Thyroid gland (tissue), 4 donors: ENCODE measurements at regions not wholly inside any gene's neighbourhood (a gene's known extent, or its start where the extent isn't known, plus 50 kb on each side); places are given as distances from the start of the nearest gene placed in this dataset.

Source experiments
- DNase-seq, 2 donors: peaks; one replicate each; pipeline ENCODE4 v3.0.0-alpha.2; 2019
- H3K27ac ChIP-seq, 3 donors: fragments of 200-600 bp; sonication (generic); 1 replicate in 2 of 3; 2 replicates in 1 of 3; pipeline ENCODE4 v1.5.1; 2016 to 2019; ENCODE audit warnings: mild to moderate bottlenecking in 1 of 3, moderate library complexity in 1 of 3
- H3K27me3 ChIP-seq: fragments of 200-600 bp; sonication (generic); one replicate; pipeline ENCODE4 v1.5.1; 2019
- H3K36me3 ChIP-seq, 2 donors: fragments of 200-600 bp; sonication (generic); one replicate each; pipeline ENCODE4 v1.5.1; 2016 to 2019
- H3K4me1 ChIP-seq, 2 donors: fragments of 200-600 bp; sonication (generic); one replicate each; pipeline ENCODE4 v1.5.1; 2017 to 2019
- H3K4me3 ChIP-seq, 3 donors: fragments of 200-600 bp; sonication (generic); replicated peaks in 1 of 3; 1 replicate in 2 of 3; 2 replicates in 1 of 3; pipeline ENCODE4 v1.5.1; 2016; ENCODE audit warnings: mild to moderate bottlenecking in 1 of 3
- H3K9me3 ChIP-seq: fragments of 200-600 bp; sonication (generic); one replicate; pipeline ENCODE4 v1.5.1; 2017
- CTCF ChIP-seq, 6 experiments: fragments of 200-600 bp in 3 of 6; fragments of 450-650 bp in 3 of 6; sonication (generic) in 3 of 6; IDR thresholded peaks; one replicate each; pipeline ENCODE4 v1.5.1; 2016 to 2019; ENCODE audit warnings: antibody characterized with exemption in 6 of 6, mild to moderate bottlenecking in 2 of 6, inconsistent platforms in 1 of 6, moderate library complexity in 1 of 6
- POLR2A ChIP-seq, 2 donors: fragments of 450-650 bp; IDR thresholded peaks; one replicate each; pipeline ENCODE4 v1.6.1; 2017; ENCODE audit warnings: antibody characterized with exemption in 2 of 2, mild to moderate bottlenecking in 2 of 2, moderate library complexity in 1 of 2
- WGBS, 2 donors: methylation state at CpG; one replicate each; pipeline ENCODE4 v1.1.5; 2017; 5-methylcytosine and 5-hydroxymethylcytosine counted together
- intact Hi-C: fragments of 100-400 bp; cut with DNase I; formaldehyde crosslinking; loops from one replicate; pipeline ENCODE4 v1.15.1; 2023

GRCh38 chr4:67101612-67102011, 443.7 kb downstream of the CENPC start:
- Histone ChIP-seq H3K27me3 (no peaks in the 10 kb centered on the region), H3K36me3 (no peaks in the 10 kb centered on the region), H3K9me3 (no peaks in the 10 kb centered on the region), H3K4me3 (no peak overlapping the region), H3K27ac (no peak overlapping the region), H3K4me1 (no peaks in the 10 kb centered on the region)
- TF ChIP-seq CTCF (IDR thresholded peaks at IDR 0.05) (no peak), POLR2A (IDR thresholded peaks at IDR 0.05) (no peak)
- intact Hi-C loops = no loop called here
- no peak for DNase-seq

- intact Hi-C loops = no loop called here
- H3K36me3 ChIP-seq = no peaks in the 10 kb centered on the region
- no peak overlapping the region for H3K27ac ChIP-seq
- DNase-seq = no peak
- H3K9me3 ChIP-seq = no peaks in the 10 kb centered on the region
- no peaks in the 10 kb centered on the region for H3K4me1 ChIP-seq
- no peak overlapping the region for H3K4me3 ChIP-seq
- TF ChIP-seq CTCF (IDR thresholded peaks at IDR 0.05) = no peak
- no peak for TF ChIP-seq POLR2A (IDR thresholded peaks at IDR 0.05)
- no peaks in the 10 kb centered on the region for H3K27me3 ChIP-seq
- 61% methylated on average over 4 of the region's 4 CpGs for WGBS, 2 donors
Measured at GRCh38 chr4:67092351-67092750, 453.0 kb downstream of the CENPC start.

GRCh38 chr4:67091673-67092072, 453.6 kb downstream of the CENPC start:
- no peak for DNase-seq
- Histone ChIP-seq H3K27ac (no peak overlapping the region), H3K9me3 (no peaks in the 10 kb centered on the region), H3K4me1 (no peaks in the 10 kb centered on the region), H3K4me3 (no peak overlapping the region), H3K36me3 (no peaks in the 10 kb centered on the region), H3K27me3 (no peaks in the 10 kb centered on the region)
- no peak for TF ChIP-seq POLR2A (IDR thresholded peaks at IDR 0.05)
- no peak for TF ChIP-seq CTCF (IDR thresholded peaks at IDR 0.05)
- intact Hi-C loops = no loop called here

GRCh38 chr4:67087897-67088296, 457.4 kb downstream of the CENPC start:
- no peak overlapping the region for H3K4me3 ChIP-seq
- no peak for DNase-seq
- no peaks in the 10 kb centered on the region for H3K4me1 ChIP-seq
- 61 to 63% methylated on average over 2 of the region's 2 CpGs for WGBS, 2 donors
- intact Hi-C loops = no loop called here
- no peaks in the 10 kb centered on the region for H3K36me3 ChIP-seq
- TF ChIP-seq POLR2A (IDR thresholded peaks at IDR 0.05) (no peak), CTCF (IDR thresholded peaks at IDR 0.05) (no peak)
- no peak overlapping the region for H3K27ac ChIP-seq
- H3K9me3 ChIP-seq = no peaks in the 10 kb centered on the region
- no peaks in the 10 kb centered on the region for H3K27me3 ChIP-seq

- no peak overlapping the region for H3K27ac ChIP-seq
- H3K27me3 ChIP-seq = no peaks in the 10 kb centered on the region
- no peak overlapping the region for H3K4me3 ChIP-seq
- intact Hi-C loops = no loop called here
- no peak for TF ChIP-seq POLR2A (IDR thresholded peaks at IDR 0.05)
- no peak for TF ChIP-seq CTCF (IDR thresholded peaks at IDR 0.05)
- no peaks in the 10 kb centered on the region for H3K9me3 ChIP-seq
- H3K4me1 ChIP-seq = no peaks in the 10 kb centered on the region
- DNase-seq = no peak
- 78 to 85% methylated on average over 2 of the region's 2 CpGs for WGBS, 2 donors
- H3K36me3 ChIP-seq = no peaks in the 10 kb centered on the region
Measured at GRCh38 chr4:67084783-67085182, 460.5 kb downstream of the CENPC start.
